ENCODE measurements at regions not wholly inside any gene's neighbourhood (a gene's known extent, or its start where the extent isn't known, plus 50 kb on each side); places are given as distances from the start of the nearest gene placed in this dataset.

- TF ChIP-seq, protein P1, sequence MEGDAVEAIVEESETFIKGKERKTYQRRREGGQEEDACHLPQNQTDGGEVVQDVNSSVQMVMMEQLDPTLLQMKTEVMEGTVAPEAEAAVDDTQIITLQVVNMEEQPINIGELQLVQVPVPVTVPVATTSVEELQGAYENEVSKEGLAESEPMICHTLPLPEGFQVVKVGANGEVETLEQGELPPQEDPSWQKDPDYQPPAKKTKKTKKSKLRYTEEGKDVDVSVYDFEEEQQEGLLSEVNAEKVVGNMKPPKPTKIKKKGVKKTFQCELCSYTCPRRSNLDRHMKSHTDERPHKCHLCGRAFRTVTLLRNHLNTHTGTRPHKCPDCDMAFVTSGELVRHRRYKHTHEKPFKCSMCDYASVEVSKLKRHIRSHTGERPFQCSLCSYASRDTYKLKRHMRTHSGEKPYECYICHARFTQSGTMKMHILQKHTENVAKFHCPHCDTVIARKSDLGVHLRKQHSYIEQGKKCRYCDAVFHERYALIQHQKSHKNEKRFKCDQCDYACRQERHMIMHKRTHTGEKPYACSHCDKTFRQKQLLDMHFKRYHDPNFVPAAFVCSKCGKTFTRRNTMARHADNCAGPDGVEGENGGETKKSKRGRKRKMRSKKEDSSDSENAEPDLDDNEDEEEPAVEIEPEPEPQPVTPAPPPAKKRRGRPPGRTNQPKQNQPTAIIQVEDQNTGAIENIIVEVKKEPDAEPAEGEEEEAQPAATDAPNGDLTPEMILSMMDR (IDR thresholded peaks at IDR 0.05; ENCODE audit: control extremely low read depth, extremely low read depth, low read depth, missing control alignments) = no peak
- no peak for DNase-seq (ENCODE audit: extremely low spot score)
- POLR2A ChIA-PET = no interaction called here
- CTCF ChIA-PET = no interaction called here
These were observed 1211.8 kb upstream of the ALCAM start for GRCh38 chr3:104154896-104155295.

DNA sequence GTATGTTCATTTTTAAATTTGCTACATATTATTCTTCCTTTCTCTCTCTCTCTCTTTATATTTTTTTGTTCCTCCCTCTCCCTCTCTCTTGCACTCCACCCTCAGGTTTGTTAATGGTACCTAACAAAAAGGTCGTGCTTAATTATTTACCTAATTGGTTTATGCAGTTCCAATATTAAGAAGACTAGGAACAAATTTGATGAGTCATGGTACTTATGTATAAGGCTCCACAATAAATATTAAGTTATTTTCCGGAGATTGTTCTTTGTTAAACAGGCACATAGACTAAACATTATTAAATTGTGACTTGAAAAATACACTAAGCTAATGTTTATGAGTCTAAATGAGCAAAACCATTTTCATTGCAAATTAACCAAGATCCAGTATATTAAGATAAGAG, 1200.8 kb upstream of the ALCAM start:
- DNase-seq (ENCODE audit: extremely low spot score) = no peak
- CTCF ChIA-PET = interaction anchor here (1.3 kb wide), 1 partner anchor 10 kb away, joined by 4 read pairs; no protein-coding TSS in a partner anchor
- TF ChIP-seq, protein P1 (IDR thresholded peaks at IDR 0.05; ENCODE audit: control extremely low read depth, extremely low read depth, low read depth, missing control alignments) = no peak
- POLR2A ChIA-PET = no interaction called here

DNA sequence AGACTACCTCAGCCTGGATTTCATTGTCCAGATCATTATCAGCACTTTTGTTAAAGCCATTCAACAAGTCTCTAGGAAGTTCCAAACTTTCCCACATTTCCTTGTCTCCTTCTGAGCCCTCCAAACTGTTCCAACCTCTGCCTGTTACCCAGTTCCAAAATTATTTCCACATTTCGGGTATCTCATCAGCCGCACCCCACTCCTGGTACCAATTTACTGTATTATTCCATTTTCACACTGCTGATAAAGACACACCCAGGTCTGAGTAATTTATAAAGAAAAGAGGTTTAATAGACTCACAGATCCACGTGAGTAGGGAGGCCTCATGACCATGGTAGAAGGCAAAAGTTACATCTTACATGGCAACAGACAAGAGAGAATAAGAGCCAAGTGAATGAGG, 1198.3 kb upstream of the ALCAM start:
- CTCF ChIA-PET = no interaction called here
- DNase-seq (ENCODE audit: extremely low spot score) = no peak
- POLR2A ChIA-PET = no interaction called here
- TF ChIP-seq, protein P1 (IDR thresholded peaks at IDR 0.05; ENCODE audit: control extremely low read depth, extremely low read depth, low read depth, missing control alignments) = no peak

- DNase-seq (ENCODE audit: extremely low spot score) = no peak
- TF ChIP-seq, protein P1 (IDR thresholded peaks at IDR 0.05; ENCODE audit: control extremely low read depth, extremely low read depth, low read depth, missing control alignments) = no peak
- ChIA-PET POLR2A (no interaction called here), CTCF (interaction anchor here (1.0 kb wide), 2 partner anchors 10 to 13 kb away, joined by 3 to 4 read pairs; no protein-coding TSS in a partner anchor)
These were observed 1191.0 kb upstream of the ALCAM start for GRCh38 chr3:104175696-104176095.

GRCh38 chr3:104176706-104177105, 1190.0 kb upstream of the ALCAM start:
- ChIA-PET POLR2A (no interaction called here), CTCF (interaction anchor here (1.0 to 1.5 kb wide), 3 partner anchors 11 to 14 kb away, joined by 3 to 5 read pairs (median 4); no protein-coding TSS in a partner anchor)
- no peak for DNase-seq (ENCODE audit: extremely low spot score)
- TF ChIP-seq, protein P1 (IDR thresholded peaks at IDR 0.05; ENCODE audit: control extremely low read depth, extremely low read depth, low read depth, missing control alignments) = no peak

- CTCF ChIA-PET = interaction anchor here (1.5 kb wide), 1 partner anchor 8 kb away, joined by 4 read pairs; no protein-coding TSS in a partner anchor
- no peak for DNase-seq (ENCODE audit: extremely low spot score)
- POLR2A ChIA-PET = no interaction called here
- TF ChIP-seq, protein P1 (IDR thresholded peaks at IDR 0.05; ENCODE audit: control extremely low read depth, extremely low read depth, low read depth, missing control alignments) = no peak
These were observed 1188.0 kb upstream of the ALCAM start for GRCh38 chr3:104178680-104179079.

GRCh38 chr3:104180906-104181305, 1185.8 kb upstream of the ALCAM start:
- no peak for DNase-seq (ENCODE audit: extremely low spot score)
- ChIA-PET POLR2A (no interaction called here), CTCF (no interaction called here)
- TF ChIP-seq, protein P1 (IDR thresholded peaks at IDR 0.05; ENCODE audit: control extremely low read depth, extremely low read depth, low read depth, missing control alignments) = no peak

All from GM10248 (cell line).